MM.1S (cell line): ENCODE measurements at regions not wholly inside any gene's neighbourhood (a gene's known extent, or its start where the extent isn't known, plus 50 kb on each side); places are given as distances from the start of the nearest gene placed in this dataset.

Experiments
- DNase-seq: peaks from one replicate; pipeline ENCODE4 v3.0.0-alpha.2; 2015
- H2AFZ ChIP-seq: fragments of 300-600 bp; sonication (generic); 2 replicates; pipeline ENCODE4 v1.6.0; 2016; ENCODE audit warnings: antibody characterized with exemption, low read length
- H3F3A ChIP-seq: fragments of 300-600 bp; sonication (generic); 2 replicates; pipeline ENCODE4 v1.6.1; 2016; ENCODE audit warnings: mild to moderate bottlenecking, antibody characterized with exemption, low read length, moderate library complexity, mixed read lengths; ENCODE audit not compliant: insufficient read depth
- H3K27ac ChIP-seq: fragments of 300-600 bp; sonication (generic); 2 replicates; pipeline ENCODE4 v1.5.1; 2016; ENCODE audit warnings: mild to moderate bottlenecking, low read length
- H3K27me3 ChIP-seq: fragments of 300-600 bp; sonication (generic); replicated peaks from 2 replicates; pipeline ENCODE4 v1.6.0; 2016; ENCODE audit warnings: low read length; ENCODE audit not compliant: insufficient read depth
- H3K36me3 ChIP-seq: fragments of 300-600 bp; sonication (generic); replicated peaks from 2 replicates; pipeline ENCODE4 v1.6.1; 2016; ENCODE audit warnings: mild to moderate bottlenecking, low read length, mixed read lengths; ENCODE audit not compliant: insufficient read depth
- H3K4me1 ChIP-seq: fragments of 300-600 bp; sonication (generic); 2 replicates; pipeline ENCODE4 v1.6.1; 2016; ENCODE audit warnings: low read length, mixed read lengths
- H3K4me2 ChIP-seq: fragments of 300-600 bp; sonication (generic); 2 replicates; pipeline ENCODE4 v1.6.0; 2016; ENCODE audit warnings: low read depth, low read length
- H3K4me3 ChIP-seq: fragments of 300-600 bp; sonication (generic); 2 replicates; pipeline ENCODE4 v1.5.1; 2016; ENCODE audit warnings: low read length, mixed read lengths
- H3K79me2 ChIP-seq: fragments of 300-600 bp; sonication (generic); 2 replicates; pipeline ENCODE4 v1.6.1; 2016; ENCODE audit warnings: mixed run types, low read length, mixed read lengths
- H3K9ac ChIP-seq: fragments of 300-600 bp; sonication (generic); 2 replicates; pipeline ENCODE4 v1.6.1; 2016; ENCODE audit warnings: low read length, mixed read lengths
- H3K9me2 ChIP-seq: fragments of 300-600 bp; sonication (generic); replicated peaks from 2 replicates; pipeline ENCODE4 v1.6.1; 2016; ENCODE audit warnings: mild to moderate bottlenecking, low read length, mixed read lengths; ENCODE audit not compliant: insufficient read depth
- H3K9me3 ChIP-seq: fragments of 300-600 bp; sonication (generic); replicated peaks from 2 replicates; pipeline ENCODE4 v1.6.1; 2016; ENCODE audit warnings: mild to moderate bottlenecking, low read length, mixed read lengths; ENCODE audit not compliant: insufficient read depth
- H4K20me1 ChIP-seq: fragments of 300-600 bp; sonication (generic); 2 replicates; pipeline ENCODE4 v1.6.1; 2016; ENCODE audit warnings: mild to moderate bottlenecking, low read length, moderate library complexity, mixed read lengths; ENCODE audit not compliant: insufficient read depth
- CTCF ChIP-seq: fragments of 300-600 bp; sonication (generic); IDR thresholded peaks from 2 replicates; pipeline ENCODE4 v1.5.1; 2016; ENCODE audit warnings: antibody characterized with exemption, low read length, mixed read lengths
- EZH2 ChIP-seq: fragments of 300-600 bp; sonication (generic); optimal IDR thresholded peaks from 2 replicates; pipeline ENCODE3; 2017; ENCODE audit warnings: low read depth, mild to moderate bottlenecking, antibody characterized with exemption, low read length, mixed read lengths
- EZH2phosphoT487 ChIP-seq: fragments of 300-600 bp; sonication (generic); IDR thresholded peaks from 2 replicates; pipeline ENCODE4 v1.6.1; 2018; ENCODE audit warnings: antibody characterized with exemption, low read length

- DNase-seq = peak; percentile 3
- no peaks in the 10 kb centered on the region for H3K79me2 ChIP-seq
- TF ChIP-seq CTCF (no peak), EZH2phosphoT487 (no peak), EZH2 (no peak)
- peaks cover 5% of the 10 kb centered on the region; the same call in 1 of the 2 replicates for H3K4me1 ChIP-seq
- no peak overlapping the region for H2AFZ ChIP-seq
- H3F3A ChIP-seq = no peaks in the 10 kb centered on the region
- no peak overlapping the region for H3K4me3 ChIP-seq
- no peaks in the 10 kb centered on the region for H3K27me3 ChIP-seq
- H3K36me3 ChIP-seq = no peaks in the 10 kb centered on the region
- H3K9me2 ChIP-seq = no peaks in the 10 kb centered on the region
- H3K4me2 ChIP-seq = no peak overlapping the region
- no peak overlapping the region for H3K27ac ChIP-seq
- no peaks in the 10 kb centered on the region for H4K20me1 ChIP-seq
- no peak overlapping the region for H3K9ac ChIP-seq
- no peaks in the 10 kb centered on the region for H3K9me3 ChIP-seq
Observed at GRCh38 chr1:220430059-220430458, 97.9 kb upstream of the MARK1 start.

- H3F3A ChIP-seq = no peaks in the 10 kb centered on the region
- no peak overlapping the region for H3K9ac ChIP-seq
- no peak for TF ChIP-seq CTCF
- TF ChIP-seq EZH2phosphoT487 = no peak
- TF ChIP-seq EZH2 = no peak
- H3K9me2 ChIP-seq = no peaks in the 10 kb centered on the region
- no peaks in the 10 kb centered on the region for H4K20me1 ChIP-seq
- no peaks in the 10 kb centered on the region for H3K27me3 ChIP-seq
- peak; percentile 0 for DNase-seq
- no peak overlapping the region for H3K4me3 ChIP-seq
- no peak overlapping the region for H3K27ac ChIP-seq
- peaks cover 5% of the 10 kb centered on the region; the same call in 1 of the 2 replicates for H3K4me1 ChIP-seq
- no peak overlapping the region for H2AFZ ChIP-seq
- H3K9me3 ChIP-seq = no peaks in the 10 kb centered on the region
- H3K4me2 ChIP-seq = no peak overlapping the region
- no peaks in the 10 kb centered on the region for H3K36me3 ChIP-seq
- H3K79me2 ChIP-seq = no peaks in the 10 kb centered on the region
Observed at GRCh38 chr1:220426989-220427388, 100.9 kb upstream of the MARK1 start.

- H3K4me1 ChIP-seq = peaks cover 15% of the 10 kb centered on the region
- no peak overlapping the region for H2AFZ ChIP-seq
- H3K4me2 ChIP-seq = no peak overlapping the region
- H3K27ac ChIP-seq = no peak overlapping the region
- no peak for TF ChIP-seq EZH2phosphoT487
- TF ChIP-seq CTCF = no peak
- no peak for TF ChIP-seq EZH2
- H3K27me3 ChIP-seq = no peaks in the 10 kb centered on the region
- peaks cover 4% of the 10 kb centered on the region; the same call in 1 of the 2 replicates for H3F3A ChIP-seq
- no peaks in the 10 kb centered on the region for H3K9me3 ChIP-seq
- H3K4me3 ChIP-seq = no peak overlapping the region
- no peaks in the 10 kb centered on the region for H3K79me2 ChIP-seq
- H3K9ac ChIP-seq = no peak overlapping the region
- no peaks in the 10 kb centered on the region for H4K20me1 ChIP-seq
- DNase-seq = peak; percentile 11
- no peaks in the 10 kb centered on the region for H3K36me3 ChIP-seq
- no peaks in the 10 kb centered on the region for H3K9me2 ChIP-seq
Observed at GRCh38 chr1:220425852-220426251, 102.1 kb upstream of the MARK1 start.
